GM18861 (cell line): ENCODE measurements at regions not wholly inside any gene's neighbourhood (a gene's known extent, or its start where the extent isn't known, plus 50 kb on each side); places are given as distances from the start of the nearest gene placed in this dataset.
"Not testable (repeated sequence)": the region's sequence is repeated elsewhere in the genome, so short reads cannot be mapped to it uniquely, and the experiment has no call there.

Experiments used
- ATAC-seq: cut with Tn5 transposase; IDR thresholded peaks from one replicate; pipeline ENCODE4 v1.9.1; 2021; ENCODE audit not compliant: unreplicated experiment

DNA sequence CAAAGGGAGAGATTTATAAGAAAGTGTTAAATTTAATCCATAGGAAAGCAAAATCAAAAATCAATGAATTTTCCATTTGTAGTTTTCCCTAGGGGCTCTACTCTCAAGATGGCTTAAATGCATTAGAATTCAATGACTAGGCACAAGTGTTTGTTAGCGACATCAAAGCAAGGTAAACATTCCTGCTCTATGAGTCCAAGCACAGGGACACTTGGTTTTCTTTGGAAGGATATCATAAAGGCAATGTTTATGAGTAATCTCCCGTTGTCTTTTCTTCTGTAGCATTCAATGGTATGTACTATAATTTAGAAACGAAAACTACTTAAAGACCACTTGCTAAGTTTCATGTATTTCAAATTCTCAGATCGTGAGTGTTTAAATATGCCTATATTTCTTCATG lies 54.8 kb upstream of the ZNF717 start:
- not testable (repeated sequence) for ATAC-seq

DNA sequence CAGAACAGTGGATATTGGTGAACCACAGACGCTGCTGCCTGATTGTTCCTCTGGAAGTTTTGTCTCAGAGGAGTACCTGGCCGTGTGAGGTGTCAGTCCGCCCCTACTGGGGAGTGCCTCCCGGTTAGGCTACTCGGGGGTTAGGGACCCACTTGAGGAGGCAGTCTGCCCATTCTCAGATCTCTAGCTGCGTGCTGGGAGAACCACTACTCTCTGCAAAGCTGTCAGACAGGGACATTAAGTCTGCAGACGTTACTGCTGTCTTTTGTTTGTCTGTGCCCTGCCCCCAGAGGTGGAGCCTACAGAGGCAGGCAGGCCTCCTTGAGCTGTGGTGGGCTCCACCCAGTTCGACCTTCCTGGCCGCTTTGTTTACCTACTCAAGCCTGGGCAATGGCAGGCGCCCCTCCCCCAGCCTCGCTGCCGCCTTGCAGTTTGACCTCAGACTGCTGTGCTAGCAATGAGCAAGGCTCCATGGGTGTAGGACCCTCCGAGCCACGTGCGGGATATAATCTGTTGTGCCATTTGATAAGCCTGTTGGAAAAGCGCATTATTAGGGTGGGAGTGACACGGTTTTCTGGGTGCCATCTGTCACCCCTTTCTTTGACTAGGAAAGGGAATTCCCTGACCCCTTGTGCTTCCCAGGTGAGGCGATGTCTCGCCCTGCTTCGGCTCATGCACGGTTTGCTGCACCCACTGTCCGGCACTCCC lies 65.1 kb upstream of the ZNF717 start:
- ATAC-seq = not testable (repeated sequence)

DNA sequence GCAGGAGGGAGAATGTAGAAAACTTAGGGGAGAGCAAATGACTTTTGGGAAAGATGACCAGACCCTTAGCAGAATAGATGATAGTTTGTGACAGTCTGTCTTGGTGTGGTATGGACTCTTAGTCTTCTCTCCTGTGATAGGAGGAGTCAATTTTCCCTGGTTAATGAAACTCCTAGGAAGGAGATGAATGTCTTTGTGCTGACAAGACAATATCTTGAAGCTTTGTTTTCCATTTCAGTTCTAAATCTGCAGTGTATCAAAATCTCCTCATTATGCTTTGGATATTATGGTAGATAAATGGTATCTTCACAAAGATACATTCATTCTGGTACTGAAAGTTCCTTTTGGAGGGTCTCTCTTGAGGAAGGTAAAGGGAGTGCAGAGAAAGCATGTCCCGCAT lies 77.8 kb upstream of the ZNF717 start:
- ATAC-seq = no peak

DNA sequence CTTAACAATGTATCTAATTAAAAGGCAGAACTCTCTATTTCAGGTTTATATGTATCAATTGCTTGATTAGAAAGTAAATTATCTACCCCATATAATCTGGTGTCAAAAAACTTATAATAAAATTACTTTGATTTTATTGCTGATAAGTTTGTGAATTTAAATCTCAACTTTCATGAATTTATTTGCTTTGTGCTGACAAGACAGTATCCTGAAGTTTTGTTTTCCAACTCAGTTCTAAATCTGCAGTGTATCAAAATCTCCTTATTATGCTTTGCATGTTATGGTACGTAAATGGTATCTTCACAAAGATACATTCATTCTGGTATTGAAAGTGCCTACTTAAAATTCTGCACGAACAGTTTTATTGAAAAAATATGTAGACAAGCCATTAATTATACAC lies 78.5 kb upstream of the ZNF717 start:
- no peak for ATAC-seq

DNA sequence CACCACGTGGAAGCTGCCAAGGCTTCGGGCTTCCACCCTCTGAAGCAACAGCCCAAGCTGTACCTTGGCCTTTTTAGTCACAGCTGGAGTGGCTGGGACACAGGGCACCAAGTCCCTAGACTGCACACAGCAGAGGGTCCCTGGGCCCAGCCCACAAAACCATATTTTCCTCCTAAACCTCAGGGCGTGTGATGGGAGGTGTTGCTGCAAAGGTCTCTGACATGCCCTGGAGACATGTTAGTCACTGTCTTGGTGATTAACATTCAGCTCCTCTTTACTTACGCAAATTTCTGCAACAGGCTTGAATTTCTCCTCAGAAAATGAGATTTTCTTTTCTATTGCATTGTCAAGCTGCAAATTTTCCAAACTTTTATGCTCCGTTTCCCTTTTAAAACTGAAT lies 98.4 kb upstream of the ZNF717 start:
- ATAC-seq = not testable (repeated sequence)

DNA sequence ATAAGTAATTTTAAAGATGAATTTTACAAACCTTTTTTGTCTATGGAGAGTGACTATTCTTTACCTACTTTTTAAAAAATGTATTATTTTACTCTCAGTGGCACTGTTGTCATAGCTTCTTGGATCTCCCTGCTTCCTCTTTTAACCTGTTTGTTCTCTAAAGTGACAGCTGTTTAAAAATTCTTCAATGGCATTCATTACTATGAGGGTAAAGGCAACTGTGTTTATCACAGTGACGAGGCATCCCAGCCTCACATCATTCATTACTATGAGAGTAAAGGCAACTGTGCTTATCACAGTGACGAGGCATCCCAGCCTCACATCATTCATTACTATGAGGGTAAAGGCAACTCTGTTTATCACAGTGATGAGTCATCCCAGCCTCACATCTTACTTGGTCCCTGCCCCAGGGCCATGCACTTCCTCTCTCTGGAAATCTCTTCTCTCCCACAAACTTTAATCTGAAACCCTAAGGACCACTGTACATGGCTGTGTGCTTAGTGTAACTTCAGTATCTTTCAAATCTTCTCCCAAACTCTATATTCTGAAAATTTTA lies 101.7 kb upstream of the ZNF717 start:
- no peak for ATAC-seq

DNA sequence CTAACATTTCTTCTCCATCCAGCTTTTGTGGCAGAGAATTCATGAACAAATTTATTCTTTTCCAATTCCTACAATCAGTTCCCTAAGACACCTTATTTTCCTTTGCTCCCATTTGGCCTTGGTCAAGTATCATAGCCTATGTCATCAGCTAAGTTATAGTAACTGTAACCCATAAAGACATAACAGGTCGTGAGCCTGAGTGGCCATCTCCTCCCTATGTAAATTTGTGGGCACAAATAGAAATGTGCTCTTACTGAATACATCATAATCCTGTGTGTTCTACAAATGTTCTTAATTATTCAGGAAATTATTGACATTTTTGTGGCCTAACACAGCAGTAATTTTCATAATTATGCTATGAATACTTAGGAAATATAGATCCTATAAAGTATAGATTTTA lies 108.9 kb upstream of the ZNF717 start:
- ATAC-seq = no peak

DNA sequence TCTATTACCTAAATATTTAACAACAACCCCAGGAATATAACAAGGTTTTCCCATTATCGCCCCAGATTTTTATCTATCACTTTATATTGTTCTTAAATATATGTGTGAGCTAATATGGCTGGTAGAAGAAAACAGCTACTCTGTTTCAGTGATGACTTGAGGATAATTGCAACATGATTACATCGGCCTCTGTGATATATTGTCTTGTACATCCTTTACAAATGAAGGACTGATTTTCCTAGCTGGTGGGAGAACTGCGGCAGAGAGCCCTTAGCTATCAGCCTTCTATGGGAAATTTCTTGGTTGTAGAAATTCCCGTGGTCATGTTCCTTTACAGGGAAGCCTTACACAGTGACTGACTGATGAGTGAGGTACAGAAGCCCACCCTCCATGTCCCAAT lies 110.9 kb upstream of the ZNF717 start:
- no peak for ATAC-seq

DNA sequence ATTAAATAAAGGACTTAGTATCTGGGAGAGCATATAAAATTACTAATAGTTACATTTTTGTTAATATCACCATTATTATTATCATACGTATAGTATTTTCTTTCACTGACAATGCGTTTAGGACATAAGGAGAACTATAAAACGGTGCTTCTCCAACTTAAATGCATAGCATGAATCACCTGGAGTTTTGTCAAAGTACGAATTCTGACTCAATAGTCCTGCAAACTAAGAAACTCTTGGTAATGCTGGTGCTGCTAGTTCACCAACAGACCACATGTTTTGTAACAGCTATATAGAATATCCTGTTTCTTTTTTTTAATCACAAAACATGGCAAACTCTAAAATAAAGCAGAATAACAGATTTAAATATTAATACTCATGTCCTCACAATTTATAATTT lies 116.1 kb upstream of the ZNF717 start:
- not testable (repeated sequence) for ATAC-seq

DNA sequence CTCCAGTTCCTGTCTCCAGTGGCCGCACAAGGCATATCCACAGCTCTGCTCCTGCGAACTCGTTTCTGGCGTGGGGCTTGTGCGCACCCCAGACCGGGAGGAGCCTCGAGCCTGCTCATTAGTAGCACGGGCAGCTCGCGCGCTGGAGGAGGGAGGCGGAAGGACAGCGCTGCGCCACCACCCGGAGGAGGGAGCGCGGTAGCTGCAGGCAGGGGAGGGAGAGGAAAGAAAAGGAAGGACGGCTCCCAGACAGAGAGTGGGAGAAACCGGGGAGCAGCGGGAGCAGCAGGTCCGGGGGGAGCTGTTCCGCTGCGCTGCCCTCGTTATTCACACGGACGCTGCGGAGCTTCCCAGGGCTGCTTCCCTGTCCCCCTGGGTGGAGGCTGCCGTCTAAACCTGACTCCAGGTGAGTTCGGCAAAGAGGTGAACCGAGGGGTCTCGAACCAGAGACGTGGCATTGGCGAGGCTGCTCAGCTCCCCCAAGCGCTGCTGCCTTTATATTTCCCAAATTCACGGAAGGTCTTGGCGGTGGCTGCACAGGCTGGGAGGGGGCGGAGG lies 121.3 kb upstream of the ZNF717 start:
- no peak for ATAC-seq

DNA sequence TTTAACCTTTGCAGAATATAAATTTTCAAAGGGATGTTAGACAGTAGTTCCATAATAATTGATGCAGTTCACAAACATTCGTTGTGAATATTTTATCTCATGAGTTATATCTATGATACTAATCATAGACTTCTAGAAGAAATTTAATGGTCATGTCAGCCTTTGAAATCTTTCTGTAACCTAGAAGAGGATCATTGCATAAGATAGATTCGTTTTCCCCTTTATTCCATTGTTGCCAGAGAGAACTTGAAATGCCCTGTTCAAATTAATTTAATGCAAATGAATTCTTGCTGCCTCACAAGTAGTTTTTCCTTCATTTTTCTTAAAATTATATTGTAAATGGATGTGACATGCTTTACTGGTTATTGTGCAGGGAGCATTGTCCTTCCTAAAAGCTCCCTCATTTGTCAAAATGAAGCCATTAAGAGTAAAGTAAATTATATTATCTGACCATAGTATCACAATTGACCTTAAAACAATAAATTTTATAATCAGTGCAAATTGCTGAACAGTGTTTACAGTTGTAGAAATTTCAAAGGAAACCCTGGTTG lies 128.5 kb upstream of the ZNF717 start:
- ATAC-seq = no peak

DNA sequence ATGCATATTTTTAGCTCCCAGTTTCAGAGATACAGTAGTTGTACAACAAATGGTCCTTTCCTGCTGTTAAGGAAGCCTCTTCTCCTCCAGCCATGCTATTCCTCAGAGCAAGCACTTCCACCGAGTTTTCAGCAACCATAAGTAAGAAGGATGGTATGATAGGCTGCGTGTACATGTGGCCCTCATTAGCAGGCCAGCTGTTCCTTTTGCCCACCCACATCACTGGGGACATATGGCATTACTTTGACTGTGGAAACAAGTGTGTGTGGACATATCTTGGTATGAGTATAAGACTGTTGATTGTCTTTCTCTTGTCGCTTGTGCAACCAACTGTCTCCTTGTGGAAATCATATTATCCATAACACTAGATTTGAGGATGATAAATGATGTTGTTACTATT lies 129.4 kb upstream of the ZNF717 start:
- not testable (repeated sequence) for ATAC-seq

DNA sequence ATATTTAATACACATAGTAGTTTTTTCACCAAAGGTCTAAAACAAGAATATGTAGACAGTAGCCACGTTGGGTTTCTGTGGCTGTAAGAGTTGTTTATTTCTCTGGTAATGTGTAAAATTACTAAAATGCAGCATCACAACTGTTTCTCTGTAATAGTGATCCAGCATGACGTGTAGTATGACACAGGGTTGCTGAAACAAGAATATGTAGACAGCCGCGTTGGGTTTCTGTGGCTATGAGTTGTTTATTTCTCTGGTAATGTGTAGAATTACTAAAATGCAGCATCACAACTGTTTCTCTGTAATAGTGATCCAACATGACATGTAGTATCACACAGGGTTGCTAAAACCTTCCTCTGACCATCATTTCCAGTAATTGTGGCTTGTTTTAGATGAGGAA lies 153.6 kb upstream of the ZNF717 start:
- no peak for ATAC-seq

DNA sequence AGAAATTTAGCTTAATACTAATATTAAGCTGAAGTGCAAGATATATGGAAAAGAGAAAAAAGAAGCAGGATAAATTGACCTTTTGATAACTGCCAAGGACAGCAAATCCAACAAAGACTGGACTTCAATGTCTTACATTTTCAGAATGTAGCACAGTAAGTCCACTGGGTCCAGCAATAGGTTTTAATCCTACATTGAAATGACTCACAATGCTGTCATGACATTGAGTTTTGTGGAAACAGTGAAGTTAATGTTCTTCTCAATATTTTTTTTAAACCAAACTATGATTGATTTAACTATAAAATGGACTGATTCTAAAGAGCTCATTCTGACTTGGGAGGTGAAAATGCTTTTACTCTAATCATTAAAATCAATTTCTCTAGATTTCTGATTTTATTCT lies 166.6 kb upstream of the ZNF717 start:
- ATAC-seq = no peak

DNA sequence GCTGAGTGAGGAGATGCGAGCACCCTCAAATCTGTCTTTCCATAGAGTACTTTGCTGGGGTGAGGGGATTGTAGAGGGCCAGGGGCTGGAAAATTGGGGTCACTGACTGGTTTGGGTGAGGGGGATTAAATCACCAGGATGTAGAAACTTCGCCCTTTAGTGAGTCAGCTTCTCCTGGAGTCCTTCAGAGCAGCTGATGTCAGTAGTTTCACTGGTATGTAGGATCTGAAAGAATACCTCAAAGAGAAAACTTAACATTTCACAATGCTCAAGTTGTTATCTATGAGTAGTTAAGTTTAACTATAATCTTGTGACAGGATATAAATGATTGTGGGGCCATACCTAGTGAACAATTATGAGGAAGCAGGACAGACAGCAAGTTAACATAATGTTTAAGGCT lies 174.7 kb upstream of the ZNF717 start:
- ATAC-seq = not testable (repeated sequence)

DNA sequence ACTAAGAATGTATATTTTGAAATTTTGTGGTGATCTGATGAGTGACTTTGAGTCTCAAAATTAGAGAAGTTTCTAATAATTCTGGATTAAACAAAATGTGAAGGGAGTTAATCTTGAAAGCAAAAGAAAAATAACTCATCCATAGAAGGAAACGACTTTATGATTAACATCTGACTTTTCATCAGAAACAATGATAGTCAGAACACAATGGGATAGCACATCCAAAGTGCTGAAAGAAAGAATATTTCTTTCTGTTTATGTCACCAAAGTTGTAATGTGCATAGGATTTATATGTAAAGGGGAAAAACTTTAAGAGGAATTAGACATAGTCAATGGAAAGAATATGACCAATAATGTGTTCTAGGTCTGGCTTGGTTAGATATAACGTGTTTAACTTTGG lies 176.7 kb upstream of the ZNF717 start:
- not testable (repeated sequence) for ATAC-seq

DNA sequence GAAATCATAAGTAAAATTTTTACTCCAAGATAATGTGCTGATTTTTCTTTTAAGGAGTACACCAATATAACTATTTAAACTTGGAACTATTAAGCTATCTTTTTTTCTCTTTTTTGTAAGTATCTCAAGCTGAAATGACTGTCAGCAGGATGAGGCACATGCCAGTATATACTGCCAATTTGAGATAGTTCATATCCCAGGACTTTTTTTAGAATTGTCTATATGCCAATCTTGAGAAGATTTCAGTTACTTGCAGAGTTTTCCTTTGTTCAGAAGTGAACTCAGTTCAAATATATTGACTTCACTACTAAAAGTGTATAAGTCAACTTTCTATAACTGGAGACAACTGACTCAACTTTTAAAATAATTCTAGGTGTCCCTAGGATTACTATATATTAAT lies 181.7 kb upstream of the ZNF717 start:
- no peak for ATAC-seq

DNA sequence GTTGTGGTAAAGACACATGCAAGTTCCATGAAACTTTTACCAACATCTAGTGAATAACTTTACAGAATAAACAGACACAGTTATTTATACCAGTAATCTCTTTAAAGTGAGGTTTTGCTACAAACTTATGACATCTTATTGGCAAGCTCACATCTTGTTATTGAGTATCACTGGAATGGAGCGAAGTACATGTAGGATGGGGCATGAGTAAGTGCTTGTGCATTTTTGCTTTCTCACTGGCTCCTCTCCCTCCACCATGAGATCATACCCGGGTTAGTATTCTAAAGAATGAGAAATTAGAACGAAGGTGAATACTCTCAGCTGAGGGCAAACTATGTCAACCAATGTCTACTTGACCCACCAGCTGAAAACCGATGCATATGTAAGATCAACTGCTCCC lies 193.3 kb upstream of the ZNF717 start:
- no peak for ATAC-seq

DNA sequence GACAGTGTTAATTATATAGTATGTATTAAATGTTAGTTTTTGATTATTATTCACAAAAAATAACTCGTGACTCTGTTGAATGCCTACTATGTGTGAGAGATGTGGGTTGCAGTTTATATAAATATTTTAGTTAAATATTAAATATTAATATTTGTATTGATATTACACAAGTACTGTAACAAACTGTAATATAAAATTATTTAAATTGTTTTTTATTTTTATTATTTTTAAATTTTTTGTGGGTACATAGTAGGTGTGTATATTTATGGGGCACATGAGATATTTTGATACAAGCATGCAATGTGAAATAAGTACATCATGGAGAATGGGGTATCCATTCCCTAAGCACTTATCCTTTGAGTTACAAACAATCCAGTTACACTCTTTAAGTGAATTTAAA lies 196.1 kb upstream of the ZNF717 start:
- no peak for ATAC-seq

DNA sequence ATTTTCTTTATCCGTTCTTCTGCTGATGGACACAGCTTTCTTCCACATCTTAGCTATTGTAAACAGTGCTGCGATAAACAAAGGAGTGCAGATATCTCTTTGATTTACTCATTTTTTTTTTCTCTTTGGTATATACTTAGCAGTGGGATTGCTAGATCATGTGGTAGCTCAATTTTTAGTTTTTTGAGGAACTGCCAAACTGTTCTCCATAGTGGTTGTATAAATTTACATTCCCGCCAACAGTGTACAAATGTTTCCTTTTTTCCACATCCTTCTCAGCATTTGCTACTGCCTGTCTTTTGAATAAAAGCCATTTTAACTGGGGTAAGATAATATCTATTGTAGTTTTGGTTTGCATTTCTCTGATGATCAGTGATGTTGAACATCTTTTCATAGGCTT lies 196.8 kb upstream of the ZNF717 start:
- ATAC-seq = no peak

DNA sequence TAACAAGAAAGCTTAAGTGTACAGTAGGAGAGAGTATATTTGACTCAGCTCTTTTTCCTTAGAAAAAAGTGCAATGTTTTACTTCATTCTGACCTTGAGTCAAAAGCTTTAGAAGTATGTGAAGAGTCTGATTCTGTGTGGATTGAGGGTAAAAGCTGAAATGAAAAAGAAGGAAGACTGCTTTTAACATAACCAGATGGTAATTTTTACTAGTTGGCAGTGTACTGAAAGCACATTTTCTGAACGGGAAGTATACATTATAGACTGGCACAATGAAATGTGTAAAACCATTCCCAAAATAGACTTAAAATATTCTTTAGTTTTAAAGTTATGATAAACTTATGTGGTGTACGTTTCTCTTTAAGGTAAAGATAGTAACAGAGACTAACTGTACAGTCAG lies 197.8 kb upstream of the ZNF717 start:
- ATAC-seq = no peak

DNA sequence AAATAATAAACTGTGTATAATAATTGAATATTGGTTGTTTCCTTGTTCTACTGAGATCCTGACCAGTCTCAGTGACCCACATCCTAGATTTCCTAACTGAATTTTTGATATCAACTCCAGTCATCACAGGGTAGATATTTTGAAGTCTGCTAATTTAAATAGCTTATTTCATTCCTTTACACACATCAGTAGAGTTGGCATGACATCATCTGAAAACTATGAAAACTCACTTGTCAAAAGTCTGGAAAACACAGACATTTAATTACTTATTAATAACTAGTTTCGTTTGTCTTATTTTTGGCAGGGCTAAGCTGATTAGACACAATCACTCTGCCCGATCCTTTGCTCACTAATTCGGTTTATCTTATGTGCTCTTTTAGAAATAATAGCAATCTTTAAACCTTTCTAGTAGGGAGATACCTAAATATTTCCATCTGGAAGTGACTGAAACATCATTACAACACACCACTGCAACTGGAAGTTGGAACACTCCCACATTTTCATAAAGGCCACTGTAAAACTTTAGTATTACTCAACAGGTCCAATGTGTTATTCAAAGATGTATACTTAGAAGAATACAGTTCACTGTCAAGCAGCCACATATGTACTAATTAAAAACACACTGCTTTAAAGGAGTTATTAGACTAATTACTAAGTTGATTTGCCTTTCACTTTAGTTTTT lies 198.4 kb upstream of the ZNF717 start:
- ATAC-seq = no peak
